Left lobe of liver (tissue), 2 donors: ENCODE measurements at regions not wholly inside any gene's neighbourhood (a gene's known extent, or its start where the extent isn't known, plus 50 kb on each side); places are given as distances from the start of the nearest gene placed in this dataset.

Experiments used
- ATAC-seq: fragments of 200-7000 bp; cut with Tn5 transposase; one replicate; pipeline ENCODE4 v1.9.1; 2020; ENCODE audit warnings: mild to moderate bottlenecking, moderate library complexity
- DNase-seq: peaks from one replicate; pipeline ENCODE4 v3.0.0-alpha.2; 2020; ENCODE audit warnings: low spot score
- donor health status: DM: no; HTN: no; CAD: no; lungs with moderate emphysema.
- donor health status: DM: no; HTN: yes; CAD: no.

DNA sequence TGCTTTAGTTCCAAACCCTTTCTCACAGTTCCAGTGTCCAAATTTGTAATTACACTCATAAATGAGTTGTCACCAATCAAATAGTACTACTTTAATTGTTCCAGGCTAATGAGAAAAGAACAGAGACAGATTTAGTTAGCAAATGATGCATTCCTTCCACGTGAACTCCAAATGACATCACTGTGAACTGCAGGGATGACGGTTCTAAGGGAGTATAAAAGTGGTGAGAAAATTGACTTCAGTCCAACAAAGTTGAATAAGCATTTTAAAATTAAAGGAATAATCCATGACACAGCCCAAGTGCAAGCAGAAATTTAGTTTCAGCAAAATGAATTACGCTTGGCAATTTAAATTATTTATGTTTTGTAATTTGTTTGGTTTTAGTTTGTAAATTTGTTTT, 102.0 kb upstream of the LRATD1 start:
- no peak for DNase-seq
- no peak for ATAC-seq

DNA sequence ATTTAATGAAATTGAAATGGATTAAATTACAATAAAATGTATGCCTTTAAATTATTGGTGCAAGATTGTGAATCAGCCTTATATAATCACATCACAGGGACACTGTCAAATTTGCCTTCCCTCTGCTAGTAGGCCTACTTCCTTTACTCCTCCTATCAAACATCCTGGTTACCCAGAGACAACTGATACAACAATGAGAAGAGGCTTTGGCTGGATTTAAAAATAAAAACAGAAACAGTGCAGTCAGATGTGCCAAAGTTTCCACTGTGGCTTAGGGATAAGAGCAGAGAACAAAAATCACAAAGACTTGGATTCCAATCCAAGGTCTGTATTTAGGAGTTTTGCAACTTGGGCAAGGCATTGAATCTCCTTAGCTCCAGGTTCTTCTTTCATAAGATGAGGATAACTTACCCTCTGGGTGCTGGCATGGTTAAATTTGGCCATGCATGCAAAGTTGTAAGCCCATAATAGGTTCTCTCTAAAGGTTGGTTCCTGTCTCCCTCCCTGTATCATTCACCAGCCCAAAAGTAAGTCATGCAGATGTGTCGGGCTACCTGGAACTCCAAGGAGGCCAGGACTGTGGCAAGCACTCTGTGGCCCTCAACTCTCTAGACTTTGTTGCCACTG, 99.3 kb upstream of the LRATD1 start:
- ATAC-seq, result no peak
- DNase-seq, result no peak

DNA sequence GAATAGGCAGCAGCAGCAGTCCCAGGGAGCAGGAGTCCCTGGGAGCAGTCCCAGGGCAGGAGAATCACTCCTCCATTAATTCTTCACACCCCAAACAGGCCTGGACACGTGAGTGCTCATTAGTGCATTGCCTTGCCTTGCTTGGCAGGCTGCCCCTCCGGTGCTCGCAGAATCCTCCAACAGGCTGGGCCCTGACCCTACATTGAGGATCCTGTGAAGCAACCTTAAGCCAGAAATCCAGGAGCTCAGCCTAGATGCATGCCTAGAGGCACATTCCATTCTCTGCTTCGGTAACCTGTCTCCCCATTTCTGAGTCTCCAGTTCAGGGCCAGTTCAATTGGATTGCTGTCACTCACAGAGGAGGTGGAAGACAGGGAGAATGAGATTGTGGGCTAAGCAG, 97.4 kb upstream of the LRATD1 start:
- ATAC-seq, result no peak
- no peak for DNase-seq

DNA sequence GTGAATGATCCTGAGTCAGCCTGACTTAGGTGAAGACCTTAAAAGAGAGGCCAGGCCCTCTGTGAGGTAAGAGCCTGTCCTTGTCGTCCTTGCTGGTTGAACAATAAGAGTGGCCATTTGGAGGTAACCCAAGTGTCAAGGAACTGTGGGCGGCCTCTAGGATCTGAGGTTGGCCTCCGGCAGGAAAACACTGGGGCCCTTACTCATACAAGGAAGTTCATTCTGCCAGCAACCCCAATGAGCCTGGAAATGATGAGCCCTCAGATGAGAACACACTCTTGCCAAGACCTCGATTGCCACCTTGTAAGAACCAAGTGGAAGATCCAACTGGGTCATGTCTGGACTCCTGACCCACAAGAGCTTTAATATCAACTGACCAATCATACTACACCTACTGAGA, 95.5 kb upstream of the LRATD1 start:
- ATAC-seq (no peak), DNase-seq (no peak)

DNA sequence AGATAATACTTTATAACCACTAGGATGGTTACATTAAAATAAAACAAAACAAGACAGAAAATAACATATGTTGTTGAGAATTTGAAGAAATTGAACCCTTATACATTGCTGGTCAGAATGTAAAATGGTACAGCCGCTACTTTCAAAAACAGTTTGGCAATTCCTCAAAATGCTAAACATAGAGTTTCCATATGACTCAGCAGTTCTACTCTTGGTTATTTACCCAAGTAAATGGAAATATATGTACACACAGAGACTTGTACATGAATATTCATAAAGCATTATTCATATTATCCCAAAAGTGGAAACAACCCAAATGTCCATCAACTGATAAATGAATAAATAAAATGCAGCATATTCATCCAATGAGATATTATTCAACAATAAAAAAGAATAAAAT, 92.5 kb upstream of the LRATD1 start:
- no peak for ATAC-seq
- no peak for DNase-seq

DNA sequence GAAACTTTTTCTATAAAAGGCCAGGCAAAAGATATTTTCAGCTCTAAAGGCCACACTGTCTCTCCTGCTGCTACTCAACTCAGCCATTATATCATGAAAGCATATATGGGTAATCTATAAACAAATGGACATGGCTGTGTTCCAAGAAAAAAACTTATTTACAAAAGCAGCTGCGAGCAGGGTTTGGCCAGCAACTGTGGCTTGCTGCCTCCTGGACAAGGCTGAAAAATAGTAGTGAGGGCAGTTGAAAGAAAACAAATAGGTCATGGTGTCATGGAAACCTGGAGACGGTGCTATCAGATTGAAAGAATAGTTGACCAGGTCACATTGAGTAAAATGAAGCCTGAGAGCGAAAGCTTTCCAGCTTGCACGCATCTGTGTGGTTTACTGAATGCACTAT, 89.2 kb upstream of the LRATD1 start:
- peak; percentile 52 for ATAC-seq
- no peak for DNase-seq

DNA sequence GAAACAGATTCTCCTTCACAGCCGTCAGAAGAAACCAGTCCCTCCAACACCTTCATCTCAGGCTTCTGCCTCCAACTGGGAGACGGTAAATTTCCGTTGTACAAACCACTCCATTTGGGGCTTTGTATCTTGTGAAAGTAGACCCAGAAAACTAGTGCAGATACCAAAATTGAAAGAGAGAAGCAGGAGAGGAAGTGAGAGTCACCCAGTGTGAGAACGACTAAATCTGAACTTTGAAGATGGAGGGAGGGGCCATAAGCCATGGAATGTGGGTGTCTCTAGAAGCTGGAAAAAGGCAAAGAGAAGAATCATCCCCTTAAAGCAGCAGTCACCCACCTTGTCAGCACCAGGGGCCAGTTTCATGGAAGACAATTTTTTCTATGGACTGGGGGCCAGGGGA, 88.3 kb upstream of the LRATD1 start:
- DNase-seq (no peak), ATAC-seq (no peak)

DNA sequence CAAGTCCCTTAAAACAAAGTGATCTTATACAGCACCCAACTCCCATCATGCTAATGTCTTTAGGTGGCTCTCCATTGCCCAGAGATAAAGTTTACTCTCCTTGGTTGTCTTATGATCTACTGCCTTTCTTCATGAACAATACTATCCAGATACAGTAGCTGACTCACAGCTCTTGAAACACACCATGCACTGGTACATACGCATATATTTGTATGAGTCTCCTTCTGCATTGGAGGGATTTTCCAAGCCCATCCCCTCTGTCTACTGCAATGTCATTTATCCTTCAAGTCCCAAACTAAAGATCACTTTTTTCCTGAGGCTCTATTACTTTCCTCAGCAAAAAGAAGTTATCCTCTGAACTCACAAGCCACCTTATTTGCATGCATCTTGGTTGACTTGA, 84.7 kb upstream of the LRATD1 start:
- DNase-seq, result no peak
- no peak for ATAC-seq

DNA sequence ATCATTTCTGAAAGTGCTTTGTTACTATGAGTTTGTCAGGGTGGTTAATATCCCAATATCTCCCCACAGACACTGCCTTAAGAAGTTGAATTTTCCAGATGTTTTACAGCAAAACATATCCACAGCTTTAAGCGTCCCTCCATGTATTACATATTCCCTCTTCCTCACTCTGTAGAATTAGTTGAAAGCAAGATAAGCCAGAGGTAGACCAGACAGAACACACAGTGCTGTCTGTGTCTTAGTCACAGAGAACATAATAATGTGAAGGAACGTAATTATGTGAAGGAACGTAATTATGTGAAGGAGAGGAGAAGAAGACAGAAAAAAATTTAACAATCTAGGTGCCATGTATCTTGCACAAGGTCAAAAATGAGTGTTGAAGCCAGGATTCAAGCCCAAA, 81.9 kb upstream of the LRATD1 start:
- ATAC-seq (no peak), DNase-seq (no peak)

DNA sequence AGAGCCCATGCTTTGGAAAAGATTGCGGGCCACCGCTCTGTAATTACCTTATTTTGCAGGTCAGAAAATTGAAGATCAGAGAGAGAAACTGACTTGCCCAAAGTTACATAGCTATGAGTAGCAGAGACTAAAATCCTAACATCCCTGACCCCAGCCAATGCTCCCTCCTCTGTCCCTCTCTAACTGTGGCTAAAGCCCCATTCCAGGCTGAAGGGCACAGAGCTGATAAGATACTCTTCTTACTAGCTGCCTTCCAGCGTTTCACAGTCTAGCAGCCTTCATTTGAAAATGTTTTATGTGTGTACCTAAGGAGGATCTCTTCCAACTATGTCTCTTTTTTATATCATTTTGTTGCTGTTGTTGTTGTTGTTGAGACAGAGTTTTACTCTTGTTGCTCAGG, 81.4 kb upstream of the LRATD1 start:
- DNase-seq (no peak), ATAC-seq (no peak)

DNA sequence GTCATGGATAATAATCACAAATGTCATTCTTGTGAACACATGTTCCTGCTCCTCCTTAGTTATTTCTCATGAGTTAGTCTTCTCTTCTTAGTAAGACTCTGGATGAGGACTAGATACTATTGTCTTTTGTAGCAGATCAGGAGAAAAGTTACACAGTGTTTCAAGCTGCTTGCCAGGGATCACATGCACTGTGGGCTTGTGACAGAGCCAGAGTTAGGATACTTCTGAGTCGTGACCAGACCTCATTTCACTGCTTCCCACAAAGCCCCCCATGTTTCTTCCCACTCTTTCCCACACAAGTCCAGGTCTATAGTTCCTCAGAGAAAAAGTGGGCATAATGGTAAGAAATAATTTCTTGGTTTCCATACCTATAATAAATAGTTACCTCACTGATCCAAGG, 80.2 kb upstream of the LRATD1 start:
- DNase-seq (no peak), ATAC-seq (no peak)

DNA sequence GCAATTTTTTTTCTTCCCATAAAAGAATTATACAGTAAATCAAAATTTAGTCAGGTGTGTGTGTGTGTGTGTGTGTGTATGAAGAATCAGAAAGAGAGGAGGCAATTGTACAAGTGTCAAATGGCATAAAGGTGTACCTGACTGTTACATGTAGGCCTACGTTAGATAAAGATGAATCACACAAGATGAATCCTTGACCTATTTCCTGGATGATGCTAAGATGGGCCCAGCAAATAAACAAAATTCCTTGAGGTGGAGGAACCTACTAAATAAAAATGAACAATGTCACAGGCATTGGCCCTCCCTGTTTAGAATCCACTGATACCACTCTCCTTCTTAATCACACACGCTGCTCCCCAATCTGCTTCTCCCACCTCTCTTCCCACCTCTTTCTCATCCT, 79.7 kb upstream of the LRATD1 start:
- ATAC-seq, result no peak
- DNase-seq, result no peak

DNA sequence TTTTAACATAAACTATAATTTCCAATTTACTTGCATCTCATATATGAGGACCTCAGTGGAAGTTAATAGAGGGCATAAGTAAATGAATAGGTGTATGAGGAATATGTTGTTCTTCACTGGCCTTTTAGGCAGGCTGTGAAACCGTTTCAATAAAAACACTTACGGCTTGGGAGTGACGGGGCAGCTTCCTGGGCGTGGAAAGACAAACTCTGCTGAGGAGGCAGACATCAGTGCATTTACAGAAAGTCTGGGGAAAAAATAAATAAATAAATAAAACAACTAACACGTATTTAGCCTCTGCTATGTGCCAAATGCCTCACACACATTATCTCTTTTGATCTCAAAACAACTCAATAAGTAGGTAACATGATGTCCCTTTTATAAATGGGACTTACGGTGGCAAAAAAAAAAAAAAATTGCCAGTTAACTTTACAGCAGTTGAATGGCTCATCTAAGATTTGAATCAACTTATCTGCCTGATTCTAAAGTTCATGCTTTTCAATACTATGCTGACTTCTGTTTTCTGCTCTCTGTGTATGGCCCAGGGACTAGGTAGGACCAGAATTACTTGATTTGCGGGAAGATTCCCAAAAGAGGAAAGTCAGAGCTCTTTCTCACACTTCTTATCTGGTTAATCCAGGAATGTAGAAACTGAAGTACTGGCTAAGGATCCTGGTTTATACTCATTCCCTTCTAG, 77.5 kb upstream of the LRATD1 start:
- DNase-seq, result no peak

DNA sequence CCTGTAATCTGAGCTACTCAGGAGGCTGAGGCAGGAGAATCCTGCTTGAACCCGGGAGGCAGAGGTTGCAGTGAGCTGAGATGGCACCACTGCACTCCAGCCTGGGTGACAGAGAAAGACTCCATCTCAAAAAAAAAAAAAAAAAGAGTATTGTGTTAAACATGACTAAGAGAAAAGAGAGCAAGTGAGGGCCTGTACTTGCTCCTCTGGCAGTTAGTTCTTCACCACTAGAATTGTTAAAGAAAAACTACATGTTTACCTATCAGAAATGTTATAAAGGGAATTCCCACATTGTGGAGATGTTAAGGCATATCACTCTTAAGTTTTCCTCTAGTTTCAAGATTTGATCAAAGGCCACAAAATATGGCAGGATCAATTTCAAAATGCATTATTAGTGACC, 75.4 kb upstream of the LRATD1 start:
- no peak for DNase-seq
- no peak for ATAC-seq

More for the DNA sequence above, 77.5 kb upstream of the LRATD1 start:
- no peak for ATAC-seq

DNA sequence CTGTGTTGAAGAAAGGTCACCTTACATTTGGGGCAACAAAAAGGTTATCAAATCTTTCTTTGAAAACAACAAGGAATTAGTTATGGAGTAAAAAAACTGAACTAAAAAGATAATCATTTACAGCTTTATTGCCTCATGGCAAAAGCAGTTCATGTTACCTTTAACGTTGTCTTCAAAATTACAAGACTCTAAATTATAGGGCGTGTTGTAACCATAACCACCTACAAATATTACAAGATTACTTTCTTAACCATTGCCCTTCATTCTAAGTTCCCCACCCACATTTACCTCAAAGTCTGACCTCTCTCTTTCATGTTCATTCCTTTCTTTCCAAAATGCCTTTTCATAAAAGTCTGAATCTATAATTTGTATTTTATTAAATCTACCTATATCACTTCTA, 74.6 kb upstream of the LRATD1 start:
- DNase-seq, result no peak
- ATAC-seq, result no peak

DNA sequence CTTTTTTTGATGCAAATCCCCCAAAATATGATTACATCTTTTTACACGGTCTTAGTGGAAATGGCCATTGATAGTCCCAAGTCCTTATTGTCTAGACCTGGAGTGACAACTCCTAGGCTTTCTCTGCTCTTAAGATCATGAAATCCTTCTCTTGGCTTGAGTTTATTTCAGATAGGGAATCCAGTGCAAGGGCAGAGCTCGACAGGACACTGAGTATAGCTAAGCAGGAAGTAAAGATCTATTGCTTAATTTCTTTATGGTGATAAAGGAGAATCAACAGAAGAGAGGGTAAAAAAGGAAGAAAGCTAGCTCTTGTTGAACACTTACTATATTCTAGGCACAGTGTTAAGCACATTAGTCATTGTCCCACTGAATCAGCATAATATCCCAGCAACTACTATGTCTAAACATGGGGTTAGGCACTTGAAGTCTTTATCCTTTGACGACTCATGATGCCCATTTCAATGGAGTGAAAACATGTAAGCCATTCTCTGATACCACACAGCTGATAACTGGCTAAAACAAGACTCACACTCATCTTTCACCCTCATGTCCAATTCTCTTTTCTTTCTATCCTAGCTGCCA, 74.1 kb upstream of the LRATD1 start:
- no peak for DNase-seq
- no peak for ATAC-seq

DNA sequence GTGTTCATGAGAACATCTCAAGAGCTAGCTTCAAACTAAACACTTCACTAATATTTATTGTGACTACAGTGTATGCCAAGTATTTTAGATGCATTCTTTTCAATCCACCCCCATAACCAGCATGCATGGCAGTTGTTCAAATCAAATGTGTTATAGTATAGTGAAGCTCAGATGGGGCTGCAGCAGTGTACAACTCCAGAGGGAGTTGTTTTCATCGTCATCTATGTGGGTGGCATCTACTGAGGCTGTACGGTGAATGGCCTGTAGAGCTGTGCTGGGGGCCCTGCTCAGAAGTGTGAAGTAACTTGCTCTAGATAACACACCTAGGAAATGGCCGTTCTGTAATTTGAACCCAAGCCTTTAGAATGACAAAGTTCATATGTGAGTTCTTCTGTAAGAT, 71.8 kb upstream of the LRATD1 start:
- DNase-seq (no peak), ATAC-seq (no peak)

DNA sequence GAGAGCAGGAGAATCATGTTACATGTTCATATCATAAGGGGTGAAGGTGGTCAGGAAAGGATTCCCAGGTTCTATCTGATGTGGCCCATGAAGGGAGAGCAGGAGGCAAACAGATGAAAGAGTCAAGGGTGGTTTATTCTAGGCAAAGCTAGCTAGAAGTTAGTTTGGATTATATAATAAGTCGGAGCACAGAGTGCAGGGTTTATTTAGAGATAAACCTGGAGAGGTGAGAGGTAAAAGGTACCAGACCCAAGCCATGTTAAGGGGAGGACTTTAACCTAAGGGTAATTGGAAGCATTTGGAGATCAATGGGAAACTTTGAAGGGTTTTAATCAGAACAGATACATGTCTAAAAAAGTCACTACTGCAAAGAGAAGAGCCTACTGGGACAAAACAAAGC, 69.2 kb upstream of the LRATD1 start:
- peak; percentile 34 for ATAC-seq
- no peak for DNase-seq

DNA sequence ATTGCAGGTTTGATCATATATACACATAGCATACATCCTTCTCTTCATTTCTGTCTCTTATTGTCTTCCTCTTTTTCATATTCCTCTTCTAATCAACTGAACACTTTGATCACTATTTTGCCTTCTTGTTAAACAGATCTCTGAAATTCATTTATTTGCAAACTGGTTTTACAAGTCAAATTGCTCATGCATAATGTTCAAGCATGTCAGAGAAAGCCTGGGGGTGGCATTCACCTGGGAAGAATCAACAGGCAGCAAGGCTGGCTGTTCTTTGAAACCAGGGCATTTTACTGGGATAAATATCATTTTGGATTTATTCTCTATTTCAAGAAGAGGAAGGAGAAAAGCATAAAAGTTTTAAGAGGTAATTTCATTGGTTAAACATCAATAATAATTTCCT, 66.9 kb upstream of the LRATD1 start:
- DNase-seq (no peak), ATAC-seq (no peak)

DNA sequence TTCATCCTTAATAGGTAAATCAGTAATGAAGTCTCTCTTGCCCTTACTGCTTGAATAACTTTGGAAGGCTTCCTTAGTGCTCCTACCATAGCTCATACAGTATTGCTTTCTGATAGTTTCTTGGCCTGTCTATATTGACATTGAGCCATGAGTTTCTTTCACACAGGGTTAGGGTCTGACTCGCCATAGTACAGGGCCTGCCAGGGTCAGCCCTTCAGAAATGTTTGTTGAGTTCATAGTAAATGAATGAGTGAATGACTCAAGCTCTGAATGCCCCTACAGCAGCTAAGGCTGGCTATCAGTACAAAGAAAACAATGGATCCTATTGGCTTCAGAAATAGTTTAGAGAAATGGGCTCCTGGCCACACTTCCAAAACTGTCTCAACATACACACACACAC, 65.0 kb upstream of the LRATD1 start:
- no peak for DNase-seq
- ATAC-seq, result no peak

DNA sequence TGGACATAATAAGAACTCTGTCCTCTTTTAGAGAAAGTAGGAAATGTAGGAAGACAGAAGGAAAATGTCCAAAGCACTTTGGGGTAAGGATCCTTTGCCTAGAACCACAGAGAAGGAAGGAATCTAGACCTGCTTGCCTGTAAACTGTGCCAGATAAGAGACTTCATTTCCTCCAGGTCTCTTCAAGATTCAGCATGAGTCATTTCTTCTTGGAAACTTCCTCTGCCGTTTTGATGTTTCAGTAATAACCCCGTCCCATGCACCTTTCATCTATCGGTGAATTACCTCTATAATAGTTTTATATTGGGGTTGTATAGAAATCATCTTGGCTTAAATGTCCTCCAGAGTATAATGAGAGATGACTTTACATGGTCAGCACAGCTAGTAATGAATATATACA, 63.2 kb upstream of the LRATD1 start:
- DNase-seq (no peak), ATAC-seq (no peak)

DNA sequence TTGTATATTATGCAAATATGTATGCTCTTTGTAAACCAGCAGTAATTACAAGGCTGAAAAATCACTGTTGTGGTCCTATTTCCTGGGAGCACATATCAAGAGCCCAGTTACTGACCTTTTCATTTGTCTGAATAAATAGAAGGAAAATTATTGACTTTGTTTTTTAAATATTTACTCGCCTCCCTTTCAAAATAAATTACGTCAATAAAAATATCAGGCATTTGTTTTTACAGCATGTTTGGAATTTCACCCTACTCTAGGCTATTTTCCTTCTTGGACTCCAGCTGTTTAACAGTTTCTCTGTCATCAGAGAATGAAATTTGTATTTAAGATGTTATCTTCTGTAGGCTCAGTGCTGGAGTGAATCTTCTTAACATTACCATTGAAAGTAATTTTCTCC, 59.9 kb upstream of the LRATD1 start:
- ATAC-seq (peak; percentile 56), DNase-seq (no peak)

DNA sequence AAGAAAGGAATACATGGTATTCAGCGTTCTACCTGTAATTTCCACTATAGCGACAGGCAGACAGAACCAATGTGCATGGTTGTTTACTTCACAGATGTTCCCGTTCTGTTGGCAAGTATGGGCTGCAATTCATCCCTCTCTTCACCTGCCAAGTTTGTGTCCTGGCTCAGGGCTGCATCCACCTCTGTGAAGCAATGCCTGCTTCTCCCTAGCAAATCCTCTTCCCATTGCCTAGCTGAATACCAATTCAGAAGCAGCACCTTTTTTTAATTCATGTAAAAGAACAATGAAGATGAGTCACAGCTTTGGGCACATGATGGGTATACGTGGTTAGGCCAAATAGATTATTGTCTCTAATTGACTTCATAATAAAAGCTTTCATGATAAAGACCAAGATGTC, 54.7 kb upstream of the LRATD1 start:
- DNase-seq (no peak), ATAC-seq (peak; percentile 88)
